CD4-positive, alpha-beta T cell treated with Interleukin-21 for 1 hour (primary cell): ENCODE measurements at regions not wholly inside any gene's neighbourhood (a gene's known extent, or its start where the extent isn't known, plus 50 kb on each side); places are given as distances from the start of the nearest gene placed in this dataset.
"Not testable (repeated sequence)": the region's sequence is repeated elsewhere in the genome, so short reads cannot be mapped to it uniquely, and the experiment has no call there.

Experiments used
- DNase-seq: peaks from one replicate; pipeline ENCODE4 v3.0.0-alpha.2; 2020

GRCh38 chr12:14215949-14216348 lies 149.5 kb upstream of the ATF7IP start:
- DNase-seq, result not testable (repeated sequence)

DNA sequence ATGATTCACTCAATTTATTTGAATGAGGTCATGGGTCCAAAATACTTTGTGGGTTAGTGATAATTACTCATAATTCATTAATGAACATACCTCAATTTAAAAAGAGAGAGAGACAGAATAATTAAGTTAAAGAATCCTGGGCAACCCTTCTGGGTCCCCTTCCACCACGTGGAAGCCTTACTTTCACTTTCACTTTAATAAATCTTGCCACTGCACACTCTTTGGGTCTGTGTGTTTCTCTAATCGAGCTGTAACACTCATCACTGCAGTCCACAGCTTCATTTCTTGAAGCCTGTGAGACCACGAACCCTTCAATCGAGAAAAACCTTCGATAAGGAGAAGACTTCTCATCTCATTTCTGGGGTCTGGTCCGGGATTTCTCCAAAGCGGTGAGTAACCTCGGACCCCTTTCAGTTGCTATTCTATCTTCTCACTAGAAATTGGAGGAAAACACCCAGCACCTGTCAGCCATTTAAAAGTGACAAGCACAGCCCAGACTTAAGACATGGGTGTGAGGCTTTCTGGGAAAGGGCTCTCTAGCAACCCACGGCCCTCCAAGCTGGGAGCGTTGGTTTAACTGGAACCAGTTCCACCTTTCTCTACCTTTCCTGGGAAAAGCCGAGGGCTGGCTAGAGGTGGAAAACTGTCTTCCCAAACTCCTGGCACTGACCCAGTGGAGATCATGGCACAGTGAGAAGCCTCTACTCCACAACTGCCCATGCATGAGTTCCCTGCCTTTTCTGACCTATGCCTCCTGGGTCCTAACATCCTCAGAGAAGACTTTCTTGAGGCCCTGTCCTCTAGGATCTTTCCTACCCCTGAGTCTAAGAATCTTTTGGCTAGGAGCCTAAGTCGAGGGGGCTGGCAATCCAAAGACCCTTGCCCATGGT lies 148.8 kb upstream of the ATF7IP start:
- DNase-seq, result peak; percentile 53

DNA sequence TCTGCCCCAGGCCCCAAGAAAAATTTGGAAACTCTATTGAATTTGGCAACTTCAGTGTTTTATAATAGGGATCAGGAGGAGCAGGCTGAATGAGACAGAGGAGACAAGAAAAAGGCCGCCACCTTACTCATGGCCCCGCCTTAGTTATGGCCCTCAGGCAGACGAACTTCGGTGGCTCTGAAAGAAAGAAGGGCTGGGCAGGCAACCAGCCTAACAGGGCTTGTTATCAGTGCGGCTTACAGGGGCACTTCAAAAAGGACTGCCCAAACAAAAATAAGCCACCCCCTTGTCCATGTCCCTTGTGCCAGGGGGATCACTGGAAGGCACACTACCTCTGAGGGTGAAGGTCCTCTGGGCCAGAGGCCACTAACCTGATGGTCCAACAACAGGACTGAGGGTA lies 146.3 kb upstream of the ATF7IP start:
- no peak for DNase-seq

DNA sequence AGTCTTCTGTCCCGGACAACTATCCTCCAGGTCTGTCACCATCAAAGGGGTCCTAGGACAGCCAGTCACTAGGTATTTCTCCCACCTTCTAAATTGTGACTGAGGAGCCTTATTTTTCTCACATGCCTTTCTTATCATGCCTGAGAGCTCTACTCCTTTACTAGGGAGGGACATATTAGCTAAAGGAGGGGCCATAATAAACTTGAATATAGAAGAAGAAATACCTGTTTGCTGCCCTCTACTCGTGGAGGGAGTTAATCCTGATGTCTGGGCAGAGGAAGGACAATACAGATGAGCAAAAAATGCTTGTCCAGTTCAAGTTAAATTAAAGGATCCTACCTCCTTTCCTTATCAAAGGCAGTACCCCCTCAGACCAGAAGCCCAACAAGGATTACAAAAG lies 145.8 kb upstream of the ATF7IP start:
- DNase-seq, result not testable (repeated sequence)

DNA sequence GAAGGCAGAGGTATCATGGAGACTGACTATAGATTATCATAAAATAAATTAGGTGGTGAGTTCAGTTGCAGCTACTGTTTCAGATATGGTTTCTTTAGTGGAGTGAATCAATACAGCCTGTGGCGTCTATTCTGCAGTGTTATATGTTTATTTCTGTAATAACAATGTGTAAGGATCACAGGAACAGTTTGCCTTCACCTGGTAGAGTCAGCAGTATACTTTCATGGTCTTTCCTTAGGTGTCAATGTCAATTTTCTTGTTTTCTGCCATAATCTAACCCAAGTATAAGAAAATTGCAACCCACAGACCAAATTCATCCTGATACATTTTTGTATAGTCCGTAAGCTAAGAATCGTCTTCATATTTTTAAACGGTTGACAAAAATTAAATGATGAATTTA lies 140.4 kb upstream of the ATF7IP start:
- no peak for DNase-seq

DNA sequence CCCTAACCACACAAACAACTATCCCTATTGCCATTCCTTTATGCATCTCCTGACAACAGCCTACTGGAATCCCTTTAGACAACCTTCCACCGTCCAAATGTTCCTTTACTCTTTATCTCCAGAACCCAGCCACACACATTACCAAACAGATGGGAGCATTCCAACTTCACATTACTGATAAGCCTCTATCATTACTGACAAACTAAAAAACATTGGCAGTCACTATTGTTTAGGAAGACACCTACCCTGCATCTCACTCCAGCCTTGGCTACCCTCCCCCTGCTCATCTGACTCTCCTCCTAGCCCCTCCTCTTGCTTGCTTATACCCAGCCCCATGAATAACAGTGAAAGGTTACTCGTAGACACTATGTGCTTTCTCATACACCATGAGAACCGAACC lies 130.3 kb upstream of the ATF7IP start:
- DNase-seq, result not testable (repeated sequence)

GRCh38 chr12:14236641-14237040 lies 128.8 kb upstream of the ATF7IP start:
- DNase-seq, result not testable (repeated sequence)

- peak; percentile 53 for DNase-seq
Measured at GRCh38 chr12:14238221-14238792, 127.2 kb upstream of the ATF7IP start.

DNA sequence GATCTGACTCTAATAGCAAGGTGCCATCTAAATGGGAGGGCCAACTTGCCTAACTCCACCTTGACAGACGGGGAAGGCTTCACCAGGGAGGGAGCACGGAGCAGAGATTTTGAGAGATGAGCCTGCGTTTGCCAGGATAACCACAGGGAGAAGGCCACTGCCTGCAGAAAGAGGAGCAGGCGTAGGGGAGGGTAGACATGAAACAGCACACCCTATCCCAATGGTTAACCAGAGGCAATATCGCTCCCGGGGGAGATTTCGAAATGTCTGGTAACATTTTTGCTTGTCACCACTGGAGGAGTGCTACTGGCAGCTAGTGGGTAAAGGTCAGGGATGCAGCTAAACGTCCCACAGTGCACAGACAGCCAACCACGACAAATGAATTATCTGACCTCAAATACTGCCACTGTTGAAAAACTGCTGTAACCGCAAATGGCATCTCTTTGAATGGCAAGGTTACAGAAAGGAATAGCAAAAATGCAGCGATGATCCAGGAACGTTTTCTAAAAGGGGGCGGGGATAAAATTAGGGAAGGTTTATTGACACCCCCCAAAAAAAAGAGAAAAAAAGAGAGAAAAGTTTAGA lies 126.0 kb upstream of the ATF7IP start:
- DNase-seq, result peak; percentile 55

GRCh38 chr12:14239935-14240872 lies 125.3 kb upstream of the ATF7IP start:
- DNase-seq, result peak; percentile 39

- DNase-seq, result no peak
Measured at GRCh38 chr12:14240873-14241220, 124.6 kb upstream of the ATF7IP start.

DNA sequence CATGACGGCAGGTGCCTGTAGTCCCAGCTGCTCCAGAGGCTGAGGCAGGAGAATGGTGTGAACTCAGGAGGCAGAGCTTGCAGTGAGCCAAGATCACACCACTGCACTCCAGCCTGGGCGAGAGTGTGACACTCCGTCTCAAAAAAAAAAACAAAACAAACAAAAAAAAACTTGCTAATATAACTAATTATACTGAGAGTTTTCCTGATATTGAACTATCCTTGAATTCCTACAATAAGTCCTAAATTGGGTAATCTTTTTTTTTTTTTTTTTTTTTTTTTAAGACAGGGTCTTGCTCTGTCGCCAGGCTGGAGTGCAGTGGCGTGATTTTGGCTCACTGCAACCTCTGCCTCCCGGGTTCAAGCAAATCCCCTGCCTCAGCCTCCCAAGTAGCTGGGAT lies 122.7 kb upstream of the ATF7IP start:
- not testable (repeated sequence) for DNase-seq

GRCh38 chr12:14243941-14244340 lies 121.5 kb upstream of the ATF7IP start:
- DNase-seq, result no peak

GRCh38 chr12:14244876-14245669 lies 120.4 kb upstream of the ATF7IP start:
- no peak for DNase-seq

DNA sequence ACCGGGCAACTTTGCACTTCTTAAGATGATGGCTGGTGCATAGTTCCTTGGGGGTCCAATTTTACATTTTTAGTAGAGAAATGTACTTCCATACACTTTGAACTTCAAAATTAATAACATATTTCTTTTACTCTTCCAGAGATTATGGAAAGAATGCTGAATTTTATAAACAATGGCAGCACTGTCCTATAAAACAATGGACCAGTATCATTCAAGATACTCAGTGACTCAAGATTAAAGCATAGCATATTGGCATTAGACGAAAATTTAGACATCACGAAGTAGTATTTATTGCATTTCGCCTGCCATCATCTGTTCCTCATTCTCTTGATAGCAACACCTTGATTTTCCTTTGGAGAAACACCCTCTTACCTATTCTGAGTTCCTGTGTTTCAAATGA lies 118.3 kb upstream of the ATF7IP start:
- DNase-seq, result no peak

- no peak for DNase-seq
Measured at GRCh38 chr12:14249368-14249767, 116.1 kb upstream of the ATF7IP start.

DNA sequence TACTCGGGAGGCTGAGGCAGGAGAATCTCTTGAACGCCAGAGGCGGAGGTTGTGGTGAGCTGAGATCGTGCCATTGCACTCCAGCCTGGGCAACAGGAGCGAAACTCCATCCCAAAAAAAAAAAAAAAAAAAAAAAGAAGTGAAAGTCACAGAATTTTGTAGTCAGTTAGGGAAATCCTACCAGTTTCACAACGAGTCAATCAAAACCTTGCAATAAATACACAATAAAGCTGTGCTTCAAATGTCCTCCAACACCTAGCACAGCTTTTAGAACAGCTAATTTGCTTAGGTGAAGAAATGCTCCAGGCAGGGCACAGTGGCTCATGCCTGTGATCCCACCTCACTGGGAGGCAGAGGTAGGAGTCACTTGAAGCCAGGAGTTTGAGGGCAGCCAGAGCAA lies 112.8 kb upstream of the ATF7IP start:
- no peak for DNase-seq

GRCh38 chr12:14253496-14253895 lies 112.0 kb upstream of the ATF7IP start:
- DNase-seq, result no peak

- DNase-seq, result no peak
Measured at GRCh38 chr12:14254781-14255180, 110.7 kb upstream of the ATF7IP start.

DNA sequence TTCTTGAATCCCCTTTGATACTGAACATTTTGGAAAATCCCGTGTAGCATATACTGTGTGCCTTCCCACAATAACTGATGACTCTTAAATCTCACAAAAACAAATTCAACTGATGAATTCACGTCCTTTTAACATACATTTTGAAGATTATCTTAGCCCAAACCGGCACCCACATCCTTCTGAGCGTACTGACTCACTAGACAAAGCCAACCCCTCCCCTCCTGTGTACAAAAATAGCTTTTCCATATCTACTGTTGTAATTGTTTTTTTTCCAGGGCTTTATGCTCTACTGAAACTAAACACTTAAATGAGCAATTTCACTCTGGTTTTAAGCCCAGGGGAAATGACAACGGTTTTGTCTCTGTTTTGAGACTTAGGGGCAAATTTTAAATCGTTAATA lies 109.4 kb upstream of the ATF7IP start:
- DNase-seq, result peak; percentile 67

- peak; percentile 87 for DNase-seq
Measured at GRCh38 chr12:14256555-14257169, 108.8 kb upstream of the ATF7IP start.

DNA sequence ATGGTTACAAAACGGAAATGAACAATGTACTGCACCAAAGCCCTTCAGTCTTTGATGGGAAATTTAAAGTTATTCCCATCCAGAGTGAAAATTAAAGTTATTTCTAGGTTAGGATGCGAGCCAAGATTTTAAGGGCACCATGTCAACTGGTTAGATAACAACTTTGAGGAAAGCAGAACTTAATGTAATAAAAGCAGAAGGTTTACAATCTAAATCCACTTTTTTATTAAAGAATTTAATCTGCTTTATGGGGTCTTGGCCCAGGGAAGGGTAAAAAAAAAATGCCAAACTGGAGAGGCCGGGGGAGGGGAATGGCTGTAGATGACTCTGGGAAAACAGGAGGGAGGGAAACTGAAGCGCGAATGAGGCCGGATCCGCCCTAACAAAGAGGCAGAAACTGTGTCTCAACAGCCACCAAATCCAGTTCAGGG lies 108.2 kb upstream of the ATF7IP start:
- no peak for DNase-seq
